GM12872 (cell line): ENCODE measurements at regions not wholly inside any gene's neighbourhood (a gene's known extent, or its start where the extent isn't known, plus 50 kb on each side); places are given as distances from the start of the nearest gene placed in this dataset.

ENCODE experiments used
- TF ChIP-seq, protein P1 (sequence below): IDR thresholded peaks from 3 replicates; pipeline ENCODE4 v1.5.1; 2011; ENCODE audit warnings: low read depth, mild to moderate bottlenecking, low read length, moderate library complexity; ENCODE audit not compliant: insufficient read depth

DNA sequence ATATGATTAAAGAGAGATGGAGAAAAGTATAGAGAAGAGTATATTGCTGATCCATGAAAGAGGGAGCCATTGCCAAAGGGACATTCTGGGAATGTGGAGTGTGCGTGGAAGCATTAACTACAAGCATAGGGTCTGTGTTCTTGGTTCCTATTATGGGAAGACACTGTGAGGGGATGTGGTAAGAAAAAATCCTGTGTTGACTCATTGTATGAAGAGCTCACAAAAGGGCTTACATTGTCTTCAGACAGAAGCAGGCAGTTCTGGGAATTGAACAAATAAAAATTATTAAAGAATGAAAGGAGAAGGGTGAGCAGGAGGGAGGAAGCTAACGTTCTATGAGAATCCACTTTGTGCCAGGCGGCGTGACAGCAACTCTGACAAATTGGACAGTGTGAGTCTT is 250.4 kb upstream of the CHD1 start:
- TF ChIP-seq, protein P1, sequence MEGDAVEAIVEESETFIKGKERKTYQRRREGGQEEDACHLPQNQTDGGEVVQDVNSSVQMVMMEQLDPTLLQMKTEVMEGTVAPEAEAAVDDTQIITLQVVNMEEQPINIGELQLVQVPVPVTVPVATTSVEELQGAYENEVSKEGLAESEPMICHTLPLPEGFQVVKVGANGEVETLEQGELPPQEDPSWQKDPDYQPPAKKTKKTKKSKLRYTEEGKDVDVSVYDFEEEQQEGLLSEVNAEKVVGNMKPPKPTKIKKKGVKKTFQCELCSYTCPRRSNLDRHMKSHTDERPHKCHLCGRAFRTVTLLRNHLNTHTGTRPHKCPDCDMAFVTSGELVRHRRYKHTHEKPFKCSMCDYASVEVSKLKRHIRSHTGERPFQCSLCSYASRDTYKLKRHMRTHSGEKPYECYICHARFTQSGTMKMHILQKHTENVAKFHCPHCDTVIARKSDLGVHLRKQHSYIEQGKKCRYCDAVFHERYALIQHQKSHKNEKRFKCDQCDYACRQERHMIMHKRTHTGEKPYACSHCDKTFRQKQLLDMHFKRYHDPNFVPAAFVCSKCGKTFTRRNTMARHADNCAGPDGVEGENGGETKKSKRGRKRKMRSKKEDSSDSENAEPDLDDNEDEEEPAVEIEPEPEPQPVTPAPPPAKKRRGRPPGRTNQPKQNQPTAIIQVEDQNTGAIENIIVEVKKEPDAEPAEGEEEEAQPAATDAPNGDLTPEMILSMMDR = no peak

DNA sequence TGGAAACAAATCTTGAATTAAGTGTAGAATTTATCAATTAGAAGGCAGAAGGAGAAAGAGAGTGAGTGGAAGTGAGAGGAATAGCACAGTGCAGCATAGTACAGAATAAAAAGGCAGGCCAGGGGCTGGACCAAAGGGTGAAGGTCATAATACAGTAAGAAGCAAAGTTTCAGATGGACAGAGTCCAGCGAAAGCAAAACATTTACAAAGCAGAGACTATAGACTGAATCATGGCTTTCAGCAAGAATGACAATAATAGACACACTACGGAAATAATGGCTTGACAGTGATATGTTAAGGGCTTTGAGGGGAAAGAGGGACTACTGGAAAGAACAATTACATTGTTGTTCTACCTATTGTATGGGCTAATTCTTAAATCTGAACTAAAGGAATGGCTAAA is 249.0 kb upstream of the CHD1 start:
- TF ChIP-seq, protein P1 = no peak

DNA sequence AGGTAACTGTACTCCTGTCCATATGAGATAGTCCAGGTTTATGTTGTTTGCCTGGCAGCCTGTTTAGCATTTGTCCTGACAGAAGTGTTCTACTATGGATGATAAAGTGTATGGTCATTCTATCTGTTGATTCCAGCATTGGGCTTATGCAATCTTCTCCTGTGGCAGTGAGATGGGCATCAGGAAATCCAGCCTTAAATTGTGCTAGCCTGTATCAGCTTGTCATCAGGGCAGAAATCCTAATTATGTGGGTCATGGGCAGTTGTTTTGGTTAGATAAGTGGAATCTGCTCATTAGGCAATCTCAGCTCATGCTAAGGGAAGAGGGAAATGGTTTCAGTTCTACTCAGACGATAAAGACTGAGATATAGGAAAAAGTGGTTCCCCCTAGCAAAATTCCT is 247.4 kb upstream of the CHD1 start:
- TF ChIP-seq, protein P1 = no peak

DNA sequence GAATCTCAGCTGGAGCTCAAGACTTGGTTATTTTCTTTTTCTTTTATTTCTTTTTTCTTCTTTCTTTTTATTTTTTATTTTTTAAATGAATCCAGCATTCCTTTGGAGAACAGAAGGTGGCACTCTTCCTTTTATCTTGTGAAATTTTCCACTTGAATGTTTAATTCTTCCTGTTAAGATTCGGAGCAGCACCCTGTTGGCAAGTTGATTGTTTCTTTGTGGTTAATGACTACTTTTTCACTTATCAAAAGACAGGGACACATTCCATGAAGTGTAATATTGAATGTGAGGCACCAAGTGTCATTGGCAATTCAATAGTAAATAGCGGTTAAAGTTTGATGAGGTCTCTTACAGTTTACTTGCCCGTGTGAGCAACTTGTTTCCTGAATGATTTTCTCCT is 240.5 kb upstream of the CHD1 start:
- TF ChIP-seq, protein P1 = no peak

DNA sequence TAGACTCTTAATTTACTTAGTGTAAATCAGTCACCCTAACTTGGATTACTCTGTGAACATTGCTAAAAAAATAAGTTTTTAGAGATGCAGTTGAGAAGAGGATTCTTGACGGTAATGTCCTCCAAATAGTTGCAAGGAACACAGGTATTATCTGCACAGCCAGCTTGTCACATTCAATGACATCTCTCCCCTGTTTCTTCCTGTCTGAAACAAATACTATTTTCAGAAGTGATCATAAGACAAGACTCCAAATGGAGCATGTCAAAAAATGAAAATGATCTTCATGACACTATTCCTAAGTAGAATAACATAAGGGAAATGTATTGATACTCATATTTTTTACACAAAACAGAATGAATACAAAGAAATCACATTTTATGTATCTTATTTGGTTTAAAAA is 227.9 kb upstream of the CHD1 start:
- TF ChIP-seq, protein P1 = no peak

DNA sequence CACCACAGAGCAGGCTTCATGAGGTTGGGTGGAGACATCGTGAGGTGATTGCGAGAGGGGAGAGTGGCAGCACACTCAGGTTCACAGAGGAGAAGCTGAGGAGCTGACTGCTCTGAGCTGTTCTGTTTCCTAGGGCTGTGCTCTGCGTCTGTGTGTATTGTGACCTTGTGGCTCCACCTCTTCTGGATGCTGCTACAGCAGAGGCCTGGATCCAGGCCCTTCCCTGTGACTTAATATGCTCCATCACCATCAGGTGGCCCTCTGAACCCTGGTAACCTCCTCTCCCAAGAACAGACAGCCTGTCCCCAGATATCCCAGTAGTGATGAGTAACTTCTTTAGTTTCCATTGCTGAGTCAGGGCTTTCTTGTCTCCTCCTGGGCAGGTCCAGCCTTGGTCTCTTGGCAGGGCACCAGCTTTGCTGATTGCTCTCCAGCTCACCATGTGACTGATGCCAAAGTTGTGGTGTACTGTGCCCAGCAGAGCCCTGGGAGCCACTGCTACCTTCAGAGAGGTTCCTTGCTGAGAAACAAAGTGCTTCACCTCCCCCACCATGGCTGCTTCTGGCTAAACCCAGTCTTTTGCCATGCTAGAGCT is 212.8 kb upstream of the CHD1 start:
- TF ChIP-seq, protein P1 = no peak

DNA sequence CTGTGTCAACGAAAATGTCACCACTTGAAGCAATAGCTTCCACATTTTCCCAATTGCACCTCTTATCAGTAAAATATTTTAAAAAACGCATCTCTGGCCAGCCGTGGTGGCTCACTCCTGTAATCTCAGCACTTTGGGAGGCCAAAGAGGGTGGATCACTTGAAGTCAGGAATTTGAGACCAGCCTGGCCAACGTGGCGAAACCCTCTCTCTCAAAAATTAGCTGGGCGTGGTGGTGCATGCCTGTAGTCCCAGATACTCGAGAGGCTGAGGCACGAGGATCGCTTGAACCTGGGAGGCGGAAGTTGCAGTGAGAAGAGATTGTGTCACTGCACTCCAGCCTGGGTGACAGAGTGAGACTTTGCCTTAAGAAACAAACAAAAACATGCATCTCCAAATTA is 210.1 kb upstream of the CHD1 start:
- TF ChIP-seq, protein P1 = no peak

DNA sequence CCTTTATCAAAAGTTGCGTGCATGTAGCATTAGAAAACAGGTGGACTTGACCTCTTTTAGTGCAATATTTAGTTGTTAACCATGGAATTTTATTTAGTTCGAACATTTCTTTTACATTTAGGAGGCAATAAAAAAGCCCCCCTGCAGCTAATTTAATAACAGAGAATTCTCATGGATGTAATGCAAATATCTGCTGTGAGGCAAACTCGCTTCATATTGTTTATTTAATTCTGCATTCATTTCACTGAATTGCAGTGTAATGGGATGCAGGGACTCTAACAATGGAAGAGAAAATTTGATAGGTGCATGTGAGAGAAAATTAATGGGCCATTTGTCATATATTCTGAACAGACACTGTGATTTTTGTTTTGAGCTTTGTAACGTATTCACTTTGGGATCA is 205.1 kb upstream of the CHD1 start:
- TF ChIP-seq, protein P1 = no peak
